ENCODE measurements at regions not wholly inside any gene's neighbourhood (a gene's known extent, or its start where the extent isn't known, plus 50 kb on each side); places are given as distances from the start of the nearest gene placed in this dataset.

DNA sequence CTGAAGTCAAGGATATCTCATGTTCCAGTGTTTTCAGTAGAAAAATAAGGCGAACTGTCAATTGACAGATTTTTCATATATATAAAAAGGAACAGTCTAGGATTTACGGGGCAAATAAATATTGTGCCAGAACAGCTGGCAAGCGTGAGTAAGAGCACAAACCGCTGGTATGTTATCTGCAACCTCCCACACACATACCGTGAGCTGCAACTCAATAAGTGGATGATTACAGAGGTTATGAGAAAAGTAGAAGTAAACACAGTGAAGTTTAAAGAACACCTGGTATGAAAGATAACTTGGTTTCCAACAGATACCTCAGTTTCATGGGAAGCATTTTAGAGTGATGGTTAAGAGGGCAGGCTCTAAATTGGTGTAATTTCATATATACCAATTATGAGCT, 733.4 kb downstream of the TUSC7 start:
- no peak for TF ChIP-seq EP300 (IDR thresholded peaks at IDR 0.05)
- TF ChIP-seq, protein P1, sequence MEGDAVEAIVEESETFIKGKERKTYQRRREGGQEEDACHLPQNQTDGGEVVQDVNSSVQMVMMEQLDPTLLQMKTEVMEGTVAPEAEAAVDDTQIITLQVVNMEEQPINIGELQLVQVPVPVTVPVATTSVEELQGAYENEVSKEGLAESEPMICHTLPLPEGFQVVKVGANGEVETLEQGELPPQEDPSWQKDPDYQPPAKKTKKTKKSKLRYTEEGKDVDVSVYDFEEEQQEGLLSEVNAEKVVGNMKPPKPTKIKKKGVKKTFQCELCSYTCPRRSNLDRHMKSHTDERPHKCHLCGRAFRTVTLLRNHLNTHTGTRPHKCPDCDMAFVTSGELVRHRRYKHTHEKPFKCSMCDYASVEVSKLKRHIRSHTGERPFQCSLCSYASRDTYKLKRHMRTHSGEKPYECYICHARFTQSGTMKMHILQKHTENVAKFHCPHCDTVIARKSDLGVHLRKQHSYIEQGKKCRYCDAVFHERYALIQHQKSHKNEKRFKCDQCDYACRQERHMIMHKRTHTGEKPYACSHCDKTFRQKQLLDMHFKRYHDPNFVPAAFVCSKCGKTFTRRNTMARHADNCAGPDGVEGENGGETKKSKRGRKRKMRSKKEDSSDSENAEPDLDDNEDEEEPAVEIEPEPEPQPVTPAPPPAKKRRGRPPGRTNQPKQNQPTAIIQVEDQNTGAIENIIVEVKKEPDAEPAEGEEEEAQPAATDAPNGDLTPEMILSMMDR (IDR thresholded peaks at IDR 0.05): no peak
- no peak for TF ChIP-seq POLR2A (IDR thresholded peaks at IDR 0.05)
